ENCODE measurements at regions not wholly inside any gene's neighbourhood (a gene's known extent, or its start where the extent isn't known, plus 50 kb on each side); places are given as distances from the start of the nearest gene placed in this dataset.

- TF ChIP-seq POLR2AphosphoS5 (IDR thresholded peaks at IDR 0.05; ENCODE audit: low read depth) (no peak), EZH2phosphoT487 (IDR thresholded peaks at IDR 0.05; ENCODE audit: unreplicated experiment) (no peak), REST (IDR thresholded peaks at IDR 0.05; ENCODE audit: unreplicated experiment) (no peak)
Measured at GRCh38 chr6:14834851-14835530, 410.9 kb upstream of the JARID2 start (continued).

GRCh38 chr6:14837435-14837834 lies 408.4 kb upstream of the JARID2 start:
- no peaks in the 10 kb centered on the region for H3K79me2 ChIP-seq (replicated peaks; ENCODE audit: insufficient read depth)
- peaks cover 8% of the 10 kb centered on the region; the same call in 2 of the 3 replicates for H3K4me1 Mint-ChIP-seq
- H3K9me2 ChIP-seq (ENCODE audit: insufficient read depth), result no peaks in the 10 kb centered on the region
- H3K36me3 Mint-ChIP-seq (ENCODE audit: low read depth), result no peaks in the 10 kb centered on the region
- H3K4me3 Mint-ChIP-seq, result no peak overlapping the region
- peaks cover 7% of the 10 kb centered on the region; the same call in 1 of the 2 replicates for H3K4me1 ChIP-seq (ENCODE audit: insufficient read depth)
- H3F3A ChIP-seq (replicated peaks; ENCODE audit: low read depth), result no peaks in the 10 kb centered on the region
- no peaks in the 10 kb centered on the region for H4K20me1 ChIP-seq (replicated peaks; ENCODE audit: insufficient read depth)
- no peaks in the 10 kb centered on the region; the same call in 2 of the 3 replicates for H3K9me3 Mint-ChIP-seq
- no peak overlapping the region for H2AFZ ChIP-seq
- ATAC-seq, result no peak
- no peak overlapping the region for H3K4me2 ChIP-seq
- no peak overlapping the region for H3K27ac Mint-ChIP-seq
- no peak overlapping the region for H3K4me3 ChIP-seq
- no peaks in the 10 kb centered on the region for H3K27me3 Mint-ChIP-seq (ENCODE audit: insufficient read depth, low read depth, poor library complexity)
- no peak overlapping the region for H3K27ac ChIP-seq (ENCODE audit: low read depth)
- no peaks in the 10 kb centered on the region for H3K27me3 ChIP-seq (ENCODE audit: insufficient read depth)
- no peak for DNase-seq (ENCODE audit: low spot score)
- H3K36me3 ChIP-seq (ENCODE audit: insufficient read depth), result no peaks in the 10 kb centered on the region
- TF ChIP-seq ZNF331 (CRISPR knock-in tag; IDR thresholded peaks at IDR 0.05; ENCODE audit: low read depth) (no peak), CREB1 (CRISPR knock-in tag; IDR thresholded peaks at IDR 0.05; ENCODE audit: low read depth) (no peak), ZNF462 (CRISPR knock-in tag; IDR thresholded peaks at IDR 0.05) (no peak), EZH2 (IDR thresholded peaks at IDR 0.05; ENCODE audit: low read depth, unreplicated experiment) (no peak), JUNB (IDR thresholded peaks at IDR 0.05; ENCODE audit: unreplicated experiment) (no peak), ETS1 (IDR thresholded peaks at IDR 0.05) (no peak), NANOG (IDR thresholded peaks at IDR 0.05; ENCODE audit: borderline replicate concordance) (no peak), EZH2phosphoT487 (IDR thresholded peaks at IDR 0.05; ENCODE audit: unreplicated experiment) (no peak), REST (IDR thresholded peaks at IDR 0.05; ENCODE audit: unreplicated experiment) (no peak), POLR2AphosphoS5 (IDR thresholded peaks at IDR 0.05; ENCODE audit: low read depth) (no peak)
